ENCODE measurements at regions not wholly inside any gene's neighbourhood (a gene's known extent, or its start where the extent isn't known, plus 50 kb on each side); places are given as distances from the start of the nearest gene placed in this dataset.
A peak's percentile ranks its signal among the peaks of the same experiment; 100 is the strongest.
"Not testable (repeated sequence)": the region's sequence is repeated elsewhere in the genome, so short reads cannot be mapped to it uniquely, and the experiment has no call there.

DNA sequence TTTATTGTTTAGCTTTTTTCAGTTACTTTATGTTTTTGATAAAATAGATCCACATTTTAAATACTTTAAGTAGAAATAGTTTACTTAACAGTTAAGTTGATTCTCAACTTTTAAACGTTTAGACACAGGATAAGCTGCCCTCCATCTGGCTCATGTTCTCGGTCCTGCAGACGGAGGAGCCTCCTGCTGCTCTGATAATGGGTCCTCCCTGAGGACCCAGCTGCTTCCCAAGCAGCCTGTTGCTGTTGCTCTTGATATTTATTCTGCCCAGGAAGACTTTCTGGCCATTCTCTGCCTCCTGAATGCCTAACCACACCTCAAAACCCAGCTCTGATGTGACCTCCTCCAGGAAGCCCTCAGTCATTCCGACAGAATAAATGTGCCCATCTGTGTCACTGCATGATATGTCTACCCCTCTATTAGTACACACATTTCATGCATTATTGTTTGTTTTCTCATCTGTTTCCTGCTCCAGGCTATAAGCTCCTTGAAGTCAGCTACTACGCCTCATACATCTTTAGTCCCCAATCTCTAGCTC, 267.2 kb upstream of the MSX2 start:
- Histone ChIP-seq H3K27ac (no peak overlapping the region), H3K4me3 (no peak overlapping the region), H3K4me1 (peaks cover 0 to 8% of the 10 kb centered on the region in 2 donors), H3K36me3 (no peaks in the 10 kb centered on the region), H3K9me3 (no peaks in the 10 kb centered on the region), H3K27me3 (no peaks in the 10 kb centered on the region)
- DNase-seq (ENCODE audit: low spot score in 2 of 2): no peak
- intact Hi-C loops (cut with DNase I; ENCODE audit: low total_unique reads): no loop called here
- TF ChIP-seq, protein P1, sequence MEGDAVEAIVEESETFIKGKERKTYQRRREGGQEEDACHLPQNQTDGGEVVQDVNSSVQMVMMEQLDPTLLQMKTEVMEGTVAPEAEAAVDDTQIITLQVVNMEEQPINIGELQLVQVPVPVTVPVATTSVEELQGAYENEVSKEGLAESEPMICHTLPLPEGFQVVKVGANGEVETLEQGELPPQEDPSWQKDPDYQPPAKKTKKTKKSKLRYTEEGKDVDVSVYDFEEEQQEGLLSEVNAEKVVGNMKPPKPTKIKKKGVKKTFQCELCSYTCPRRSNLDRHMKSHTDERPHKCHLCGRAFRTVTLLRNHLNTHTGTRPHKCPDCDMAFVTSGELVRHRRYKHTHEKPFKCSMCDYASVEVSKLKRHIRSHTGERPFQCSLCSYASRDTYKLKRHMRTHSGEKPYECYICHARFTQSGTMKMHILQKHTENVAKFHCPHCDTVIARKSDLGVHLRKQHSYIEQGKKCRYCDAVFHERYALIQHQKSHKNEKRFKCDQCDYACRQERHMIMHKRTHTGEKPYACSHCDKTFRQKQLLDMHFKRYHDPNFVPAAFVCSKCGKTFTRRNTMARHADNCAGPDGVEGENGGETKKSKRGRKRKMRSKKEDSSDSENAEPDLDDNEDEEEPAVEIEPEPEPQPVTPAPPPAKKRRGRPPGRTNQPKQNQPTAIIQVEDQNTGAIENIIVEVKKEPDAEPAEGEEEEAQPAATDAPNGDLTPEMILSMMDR (IDR thresholded peaks at IDR 0.05): no peak
- TF ChIP-seq POLR2AphosphoS5 (IDR thresholded peaks at IDR 0.05) (no peak), POLR2A (IDR thresholded peaks at IDR 0.05) (no peak)

- DNase-seq (ENCODE audit: low spot score in 2 of 2): no peak
- no peaks in the 10 kb centered on the region for H3K27me3 ChIP-seq
- no peaks in the 10 kb centered on the region for H3K9me3 ChIP-seq
- peak overlapping the region; percentile 19 to 81 for H3K27ac ChIP-seq
- H3K4me3 ChIP-seq: no peak overlapping the region
- no peaks in the 10 kb centered on the region for H3K36me3 ChIP-seq
- TF ChIP-seq POLR2AphosphoS5 (IDR thresholded peaks at IDR 0.05) (no peak), POLR2A (IDR thresholded peaks at IDR 0.05) (no peak)
- TF ChIP-seq, protein P1 (IDR thresholded peaks at IDR 0.05): no peak
- intact Hi-C loops (cut with DNase I; ENCODE audit: low total_unique reads): no loop called here
- peaks cover 0 to 8% of the 10 kb centered on the region in 2 donors for H3K4me1 ChIP-seq
These were observed 265.2 kb upstream of the MSX2 start for GRCh38 chr5:174459071-174459702.

- TF ChIP-seq POLR2A (IDR thresholded peaks at IDR 0.05) (no peak), POLR2AphosphoS5 (IDR thresholded peaks at IDR 0.05) (no peak)
- TF ChIP-seq, protein P1 (IDR thresholded peaks at IDR 0.05): no peak
- peak in 1 of 2 donors; percentile 41 for DNase-seq (ENCODE audit: low spot score in 2 of 2)
These were observed 264.4 kb upstream of the MSX2 start for GRCh38 chr5:174459832-174460448.

GRCh38 chr5:174462129-174462528, 262.3 kb upstream of the MSX2 start:
- TF ChIP-seq, protein P1 (IDR thresholded peaks at IDR 0.05): no peak
- TF ChIP-seq POLR2A (IDR thresholded peaks at IDR 0.05): no peak
- TF ChIP-seq POLR2AphosphoS5 (IDR thresholded peaks at IDR 0.05): no peak
- intact Hi-C loops (cut with DNase I; ENCODE audit: low total_unique reads): no loop called here
- DNase-seq (ENCODE audit: low spot score in 2 of 2): no peak

More at GRCh38 chr5:174459832-174460448, 264.4 kb upstream of the MSX2 start:
- Histone ChIP-seq H3K27me3 (no peaks in the 10 kb centered on the region), H3K36me3 (no peaks in the 10 kb centered on the region), H3K9me3 (no peaks in the 10 kb centered on the region), H3K4me3 (no peak overlapping the region), H3K4me1 (peaks cover 0 to 8% of the 10 kb centered on the region in 2 donors), H3K27ac (peak overlapping the region; percentile 19 to 81)
- intact Hi-C loops (cut with DNase I; ENCODE audit: low total_unique reads): no loop called here

DNA sequence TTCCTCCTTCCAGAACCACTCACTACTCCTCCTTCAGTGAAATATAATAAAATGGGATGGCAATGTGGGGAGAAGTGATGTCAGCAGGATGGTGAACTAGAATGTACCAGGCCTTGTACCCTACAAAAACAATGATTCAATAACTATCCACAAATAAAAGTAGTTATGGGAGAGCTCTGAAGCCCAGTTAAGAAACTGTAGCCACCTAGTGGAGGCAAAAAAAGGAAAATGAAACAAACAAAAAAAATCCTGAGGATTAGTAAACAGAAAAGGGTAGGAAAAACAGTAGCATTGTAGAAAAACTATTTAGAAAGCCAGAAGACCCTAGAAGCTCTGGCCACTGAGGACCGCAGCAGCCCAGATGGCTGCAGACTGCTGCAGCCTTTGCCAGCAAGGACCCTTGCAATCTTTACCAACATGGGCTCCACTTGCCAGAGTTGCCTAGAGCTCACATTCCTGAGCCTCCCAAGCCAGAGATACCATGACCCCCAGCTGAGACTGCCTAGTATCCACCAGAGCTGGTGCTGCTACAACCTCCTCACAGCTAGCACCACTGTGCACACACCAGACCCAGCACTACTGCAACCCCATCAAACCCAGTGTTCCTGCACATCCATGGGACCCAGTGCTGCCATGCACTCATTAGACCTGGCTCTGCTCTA, 259.7 kb upstream of the MSX2 start:
- Histone ChIP-seq H3K4me3 (no peak overlapping the region), H3K4me1 (peaks cover 0 to 8% of the 10 kb centered on the region in 2 donors), H3K36me3 (no peaks in the 10 kb centered on the region), H3K27me3 (no peaks in the 10 kb centered on the region), H3K9me3 (no peaks in the 10 kb centered on the region), H3K27ac (no peak overlapping the region)
- no peak for TF ChIP-seq POLR2AphosphoS5 (IDR thresholded peaks at IDR 0.05)
- TF ChIP-seq, protein P1 (IDR thresholded peaks at IDR 0.05): peak in 1 of 3 donors; percentile 9
- TF ChIP-seq POLR2A (IDR thresholded peaks at IDR 0.05): no peak
- no peak for DNase-seq (ENCODE audit: low spot score in 2 of 2)
- intact Hi-C loops (cut with DNase I; ENCODE audit: low total_unique reads): no loop called here

More at GRCh38 chr5:174462129-174462528, 262.3 kb upstream of the MSX2 start:
- Histone ChIP-seq H3K9me3 (no peaks in the 10 kb centered on the region), H3K27ac (no peak overlapping the region), H3K4me3 (no peak overlapping the region), H3K27me3 (no peaks in the 10 kb centered on the region), H3K4me1 (peaks cover 0 to 8% of the 10 kb centered on the region in 2 donors), H3K36me3 (no peaks in the 10 kb centered on the region)

GRCh38 chr5:174471528-174471927, 252.9 kb upstream of the MSX2 start:
- peaks cover 10 to 15% of the 10 kb centered on the region in 2 donors for H3K9me3 ChIP-seq
- DNase-seq (ENCODE audit: low spot score in 2 of 2); H3K27ac ChIP-seq; H3K4me3 ChIP-seq; intact Hi-C loops (cut with DNase I; ENCODE audit: low total_unique reads); H3K36me3 ChIP-seq; H3K27me3 ChIP-seq; H3K4me1 ChIP-seq: not testable (repeated sequence)
